Prostate gland (tissue), 2 donors: ENCODE measurements at regions not wholly inside any gene's neighbourhood (a gene's known extent, or its start where the extent isn't known, plus 50 kb on each side); places are given as distances from the start of the nearest gene placed in this dataset.

Experiments used
- POLR2A ChIP-seq: fragments of 450-650 bp; IDR thresholded peaks from one replicate; pipeline ENCODE4 v1.6.1; 2016; ENCODE audit warnings: antibody characterized with exemption, mild to moderate bottlenecking
- POLR2AphosphoS5 ChIP-seq: sonication (generic); formaldehyde crosslinking; IDR thresholded peaks from one replicate; pipeline ENCODE4 v1.6.1; 2017; ENCODE audit warnings: antibody characterized with exemption
- TF ChIP-seq, protein P1 (sequence below), 4 experiments: fragments of 200-600 bp in 2 of 4; fragments of 450-650 bp in 2 of 4; sonication (generic) in 2 of 4; IDR thresholded peaks; 1 replicate in 3 of 4; 2 replicates in 1 of 4; pipeline ENCODE4 v1.5.1; 2016 to 2019; ENCODE audit warnings: antibody characterized with exemption in 4 of 4, mild to moderate bottlenecking in 2 of 4, moderate library complexity in 2 of 4

DNA sequence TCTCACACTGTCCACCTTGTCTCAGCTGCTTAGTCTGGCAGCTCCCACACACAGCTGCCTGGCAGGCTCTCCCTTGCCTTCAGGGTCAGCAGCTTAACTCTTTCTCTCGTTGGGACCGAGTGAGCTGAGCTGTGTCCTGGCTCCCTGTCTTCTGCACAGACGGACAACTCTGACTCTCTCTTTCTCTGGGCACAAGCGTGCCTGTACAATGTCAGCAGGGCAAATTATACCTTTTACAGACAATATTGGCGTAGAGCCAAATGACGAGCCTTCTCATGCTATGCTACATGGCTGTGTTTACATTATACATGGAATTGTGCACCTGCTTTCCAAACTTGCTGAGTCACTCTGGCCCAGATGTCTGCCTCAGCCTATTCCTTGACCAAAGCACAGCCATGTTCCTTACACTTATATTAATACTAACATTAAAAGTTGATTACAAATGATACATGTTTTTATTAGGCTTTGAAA is 188.6 kb downstream of the CYLC2 start:
- TF ChIP-seq, protein P1, sequence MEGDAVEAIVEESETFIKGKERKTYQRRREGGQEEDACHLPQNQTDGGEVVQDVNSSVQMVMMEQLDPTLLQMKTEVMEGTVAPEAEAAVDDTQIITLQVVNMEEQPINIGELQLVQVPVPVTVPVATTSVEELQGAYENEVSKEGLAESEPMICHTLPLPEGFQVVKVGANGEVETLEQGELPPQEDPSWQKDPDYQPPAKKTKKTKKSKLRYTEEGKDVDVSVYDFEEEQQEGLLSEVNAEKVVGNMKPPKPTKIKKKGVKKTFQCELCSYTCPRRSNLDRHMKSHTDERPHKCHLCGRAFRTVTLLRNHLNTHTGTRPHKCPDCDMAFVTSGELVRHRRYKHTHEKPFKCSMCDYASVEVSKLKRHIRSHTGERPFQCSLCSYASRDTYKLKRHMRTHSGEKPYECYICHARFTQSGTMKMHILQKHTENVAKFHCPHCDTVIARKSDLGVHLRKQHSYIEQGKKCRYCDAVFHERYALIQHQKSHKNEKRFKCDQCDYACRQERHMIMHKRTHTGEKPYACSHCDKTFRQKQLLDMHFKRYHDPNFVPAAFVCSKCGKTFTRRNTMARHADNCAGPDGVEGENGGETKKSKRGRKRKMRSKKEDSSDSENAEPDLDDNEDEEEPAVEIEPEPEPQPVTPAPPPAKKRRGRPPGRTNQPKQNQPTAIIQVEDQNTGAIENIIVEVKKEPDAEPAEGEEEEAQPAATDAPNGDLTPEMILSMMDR (IDR thresholded peaks at IDR 0.05) = no peak
- no peak for TF ChIP-seq POLR2AphosphoS5
- TF ChIP-seq POLR2A = no peak
